ENCODE measurements at regions not wholly inside any gene's neighbourhood (a gene's known extent, or its start where the extent isn't known, plus 50 kb on each side); places are given as distances from the start of the nearest gene placed in this dataset.
A peak's percentile ranks its signal among the peaks of the same experiment; 100 is the strongest.
"Not testable (repeated sequence)": the region's sequence is repeated elsewhere in the genome, so short reads cannot be mapped to it uniquely, and the experiment has no call there.

- no peak for DNase-seq (ENCODE audit: low spot score)
Measured at GRCh38 chr1:200282497-200283122, 127.2 kb downstream of the ZNF281 start.

GRCh38 chr1:200281201-200281835 lies 128.5 kb downstream of the ZNF281 start:
- no peak for DNase-seq (ENCODE audit: low spot score)

GRCh38 chr1:200279810-200280411 lies 129.9 kb downstream of the ZNF281 start:
- peak; percentile 40 for DNase-seq (ENCODE audit: low spot score)

- DNase-seq (ENCODE audit: low spot score), result no peak
Measured at GRCh38 chr1:200275816-200276453, 133.9 kb downstream of the ZNF281 start.

- no peak for DNase-seq (ENCODE audit: low spot score)
Measured at GRCh38 chr1:200275415-200275814, 134.4 kb downstream of the ZNF281 start.

GRCh38 chr1:200274116-200274515 lies 135.7 kb downstream of the ZNF281 start:
- DNase-seq (ENCODE audit: low spot score), result no peak

GRCh38 chr1:200272481-200273068 lies 137.3 kb downstream of the ZNF281 start:
- no peak for DNase-seq (ENCODE audit: low spot score)

- no peak for DNase-seq (ENCODE audit: low spot score)
Measured at GRCh38 chr1:200269256-200269655, 140.6 kb downstream of the ZNF281 start.

GRCh38 chr1:200267937-200268336 lies 141.9 kb downstream of the ZNF281 start:
- DNase-seq (ENCODE audit: low spot score), result no peak

- DNase-seq (ENCODE audit: low spot score), result no peak
Measured at GRCh38 chr1:200267458-200267857, 142.4 kb downstream of the ZNF281 start.

GRCh38 chr1:200266871-200267270 lies 143.0 kb downstream of the ZNF281 start:
- no peak for DNase-seq (ENCODE audit: low spot score)

GRCh38 chr1:200265881-200266280 lies 144.0 kb downstream of the ZNF281 start:
- no peak for DNase-seq (ENCODE audit: low spot score)

- DNase-seq (ENCODE audit: low spot score), result no peak
Measured at GRCh38 chr1:200265104-200265503, 144.7 kb downstream of the ZNF281 start.

GRCh38 chr1:200263203-200263602 lies 146.6 kb downstream of the ZNF281 start:
- DNase-seq (ENCODE audit: low spot score), result no peak

- DNase-seq (ENCODE audit: low spot score), result no peak
Measured at GRCh38 chr1:200262326-200262965, 147.4 kb downstream of the ZNF281 start.

GRCh38 chr1:200260597-200261335 lies 149.1 kb downstream of the ZNF281 start:
- no peak for DNase-seq (ENCODE audit: low spot score)

- DNase-seq (ENCODE audit: low spot score), result no peak
Measured at GRCh38 chr1:200258447-200259375, 151.1 kb downstream of the ZNF281 start.

GRCh38 chr1:200257235-200257634 lies 152.6 kb downstream of the ZNF281 start:
- DNase-seq (ENCODE audit: low spot score), result no peak

- DNase-seq (ENCODE audit: low spot score), result not testable (repeated sequence)
Measured at GRCh38 chr1:200254602-200255001, 155.2 kb downstream of the ZNF281 start.

Data from mucosa of gallbladder (tissue), 1 donor.